DND-41 (cell line): ENCODE measurements at regions not wholly inside any gene's neighbourhood (a gene's known extent, or its start where the extent isn't known, plus 50 kb on each side); places are given as distances from the start of the nearest gene placed in this dataset.

Experiments
- CTCF ChIP-seq: IDR thresholded peaks from 2 replicates; pipeline ENCODE4 v1.5.1; 2012; ENCODE audit warnings: borderline replicate concordance, low read length, moderate library complexity, mild to moderate bottlenecking; ENCODE audit not compliant: poor library complexity, severe bottlenecking; ENCODE audit errors: extremely low read depth
- EZH2 ChIP-seq: IDR thresholded peaks from 3 replicates; pipeline ENCODE4 v1.6.1; 2012; ENCODE audit warnings: borderline replicate concordance, low read depth, mild to moderate bottlenecking, moderate library complexity, low read length, inconsistent platforms; ENCODE audit not compliant: severe bottlenecking

GRCh38 chr18:75800331-75800648 is 372.8 kb upstream of the SMIM21 start:
- no peak for TF ChIP-seq CTCF
- no peak for TF ChIP-seq EZH2
